Dedifferentiated amniotic fluid mesenchymal stem cell (primary cell): ENCODE measurements at regions not wholly inside any gene's neighbourhood (a gene's known extent, or its start where the extent isn't known, plus 50 kb on each side); places are given as distances from the start of the nearest gene placed in this dataset.

Experiments used
- DNase-seq: peaks from one replicate; pipeline ENCODE4 v3.0.0-alpha.2; 2016; ENCODE audit errors: extremely low spot score

DNA sequence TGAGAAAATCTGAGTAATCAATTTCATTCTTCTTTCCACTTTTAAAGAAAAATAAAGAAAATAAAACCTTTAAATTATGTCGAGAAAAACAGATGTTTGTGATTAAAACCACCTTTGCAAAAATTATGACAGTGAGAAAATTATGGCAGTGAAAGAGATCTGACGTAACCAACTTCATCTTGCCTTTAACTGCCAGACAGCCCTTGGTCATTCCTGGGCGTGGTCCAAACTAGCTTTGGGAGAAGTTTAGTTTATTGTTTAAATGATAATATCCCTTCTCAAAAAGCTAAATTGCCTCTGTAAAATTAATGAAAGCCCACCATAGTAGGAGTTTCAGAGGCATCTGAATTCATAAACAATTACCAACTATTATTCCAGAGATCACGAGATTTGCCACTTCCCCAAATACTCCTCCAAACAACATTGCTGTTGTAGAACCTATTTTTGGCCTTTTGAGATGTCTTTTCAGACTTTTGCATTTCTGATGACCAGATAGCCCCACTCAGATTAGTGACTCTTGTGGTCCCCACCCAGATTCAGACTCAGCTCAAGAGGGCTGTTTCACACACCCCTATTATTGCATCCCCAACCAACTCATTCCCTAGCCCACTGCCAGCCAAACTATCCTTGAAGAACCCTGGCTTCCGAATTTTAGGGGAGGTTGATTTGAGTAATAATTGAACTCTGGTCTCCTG lies 664.4 kb upstream of the CBLB start:
- DNase-seq, result no peak

DNA sequence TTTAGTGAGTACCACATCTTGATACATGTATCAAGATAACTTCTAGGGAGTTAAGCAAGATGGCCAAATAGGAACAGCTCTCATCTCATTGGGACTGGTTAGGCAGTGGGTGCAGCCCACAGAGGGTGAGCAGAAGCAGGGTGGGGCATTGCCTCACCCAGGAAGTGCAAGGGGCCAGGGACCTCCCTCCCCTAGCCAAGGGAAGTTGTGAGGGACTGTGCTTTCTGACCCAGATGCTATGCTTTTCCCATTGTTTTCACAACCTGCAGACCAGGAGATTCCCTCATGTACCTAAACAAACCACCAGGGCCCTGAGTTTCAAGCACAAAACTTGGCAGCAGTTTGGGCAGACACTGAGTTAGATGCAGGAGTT lies 665.0 kb upstream of the CBLB start:
- no peak for DNase-seq

DNA sequence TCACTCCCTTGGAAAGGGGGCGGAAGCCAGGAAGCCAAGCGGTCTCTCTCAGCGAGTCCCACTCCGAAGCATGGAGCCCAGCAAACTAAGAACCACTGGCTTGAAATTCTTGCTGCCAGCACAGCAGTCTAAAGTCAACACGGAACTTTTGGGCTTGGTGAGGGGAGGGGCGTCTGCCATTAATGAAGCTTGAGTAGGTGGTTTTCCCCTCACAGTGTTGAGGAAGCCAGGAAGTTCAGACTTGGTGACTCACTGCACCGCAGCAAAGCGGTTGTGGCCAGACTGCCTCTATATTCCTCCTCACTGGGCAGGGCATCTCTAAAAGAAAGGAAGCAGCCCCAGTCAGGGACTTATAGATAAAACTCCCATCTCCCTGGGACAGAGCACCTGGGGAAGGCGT lies 665.4 kb upstream of the CBLB start:
- DNase-seq, result no peak

GRCh38 chr3:106540743-106541142 lies 671.9 kb upstream of the CBLB start:
- no peak for DNase-seq

DNA sequence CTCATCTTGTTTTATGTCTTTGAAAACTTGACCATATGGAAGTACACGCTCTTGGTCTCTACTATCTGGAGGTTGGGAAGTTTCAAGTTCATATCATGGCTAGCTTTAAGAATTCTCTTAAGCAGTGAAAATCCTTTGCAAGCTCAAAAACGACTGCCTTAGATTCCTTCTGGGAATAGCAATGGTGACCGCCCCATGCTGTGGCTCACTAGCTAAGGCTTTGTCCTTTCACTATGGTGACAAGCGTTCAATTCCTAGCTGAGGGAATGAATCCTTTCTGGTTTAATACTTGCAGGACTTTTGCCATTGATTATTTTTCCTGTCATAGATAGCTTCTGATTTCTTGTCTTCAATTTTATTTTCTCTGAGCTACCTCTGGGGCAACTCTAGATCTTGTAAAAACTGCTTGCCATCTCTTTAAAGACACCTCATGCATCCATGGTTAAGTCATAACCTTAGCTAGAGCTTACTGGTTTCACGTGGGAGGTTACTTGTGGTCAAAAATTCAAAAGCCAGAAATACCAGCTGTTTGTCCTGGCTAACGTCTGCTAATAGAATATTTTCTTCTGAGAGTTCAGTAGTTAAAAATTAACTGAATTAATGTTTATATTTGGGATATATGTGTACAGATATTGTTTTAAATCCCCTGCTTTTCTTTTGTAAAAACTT lies 673.4 kb upstream of the CBLB start:
- DNase-seq, result no peak

- no peak for DNase-seq
These were observed 683.7 kb upstream of the CBLB start for GRCh38 chr3:106552351-106553043.

DNA sequence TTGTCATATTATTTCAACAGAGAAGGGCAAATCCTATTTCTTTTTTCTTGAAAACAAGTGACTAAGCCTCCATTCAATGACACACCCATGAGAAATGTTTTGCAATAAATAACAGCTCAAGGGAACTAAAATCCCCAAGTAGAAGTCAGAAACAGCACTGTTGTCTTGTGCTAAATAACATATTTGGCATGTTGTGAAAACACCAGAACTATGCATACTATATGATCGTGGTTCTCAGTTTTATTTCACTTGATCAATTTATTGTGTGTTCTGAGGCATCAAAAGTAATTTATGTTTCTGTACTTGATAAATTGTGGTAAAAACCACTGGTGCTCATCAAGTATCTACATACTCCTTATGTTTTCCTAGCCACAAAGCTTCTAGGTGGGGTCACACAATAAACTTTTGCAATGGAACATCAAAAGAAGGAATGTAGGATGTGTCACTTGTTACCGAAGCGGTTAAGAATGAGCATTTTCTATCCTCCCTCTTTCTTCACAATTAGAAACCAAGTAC lies 691.7 kb upstream of the CBLB start:
- peak; percentile 82 for DNase-seq

- no peak for DNase-seq
These were observed 697.5 kb upstream of the CBLB start for GRCh38 chr3:106566277-106566676.

GRCh38 chr3:106570426-106570825 lies 701.6 kb upstream of the CBLB start:
- no peak for DNase-seq

DNA sequence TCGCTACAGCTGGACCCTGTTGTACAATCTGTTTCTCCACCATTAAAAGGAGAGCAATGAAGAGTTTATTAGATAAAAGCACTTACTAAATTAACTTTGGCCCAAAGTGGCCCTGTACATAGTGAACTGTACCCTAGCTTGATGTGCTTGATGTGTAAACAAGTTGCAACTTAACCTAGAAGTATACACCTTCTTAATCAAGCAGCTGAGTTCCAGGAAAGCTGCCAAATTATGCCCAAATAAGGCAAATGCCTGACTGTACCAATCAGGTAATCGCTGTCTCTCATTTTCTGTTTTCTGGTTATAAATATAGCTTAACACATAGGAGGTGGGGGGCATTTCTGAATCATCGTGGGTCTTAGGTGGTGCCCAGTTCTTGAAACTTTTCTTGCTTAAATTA lies 704.8 kb upstream of the CBLB start:
- DNase-seq, result no peak

DNA sequence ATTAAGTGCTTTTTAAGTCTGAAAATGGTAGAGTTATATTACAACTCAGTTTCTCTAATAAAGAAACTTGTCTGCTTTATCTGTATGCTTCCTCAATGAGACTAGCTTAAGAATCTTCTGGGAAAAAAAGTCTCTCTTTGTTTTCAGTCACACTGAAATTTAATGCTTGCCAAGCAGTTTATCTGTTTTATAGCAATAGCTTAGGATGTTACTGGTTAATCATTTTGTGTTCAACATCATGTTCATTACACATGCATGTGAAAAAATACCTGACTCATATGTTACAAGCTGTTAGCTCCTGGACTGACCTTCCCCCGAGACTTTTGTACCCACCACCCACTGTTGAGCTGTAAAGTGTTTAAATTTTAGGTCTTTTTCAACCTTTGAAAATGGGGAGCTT lies 706.2 kb upstream of the CBLB start:
- no peak for DNase-seq

DNA sequence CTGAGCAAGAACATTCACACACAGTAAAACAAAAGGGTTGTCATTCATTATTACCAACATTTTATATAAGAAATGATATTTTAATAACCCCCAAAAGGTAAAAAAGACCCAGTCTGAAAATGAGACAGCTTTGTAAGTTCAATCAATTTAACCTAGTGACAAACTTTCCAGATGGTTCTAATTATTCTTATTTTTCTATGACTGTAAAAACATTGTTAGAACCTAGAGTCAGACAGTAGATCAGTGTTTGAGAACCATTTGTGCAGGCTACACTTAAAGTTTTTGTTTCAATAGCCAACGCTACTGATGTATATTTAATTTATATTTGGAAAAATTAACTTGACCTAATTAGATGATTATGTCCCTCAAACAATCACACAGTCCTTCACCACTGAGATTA lies 708.4 kb upstream of the CBLB start:
- DNase-seq, result no peak

DNA sequence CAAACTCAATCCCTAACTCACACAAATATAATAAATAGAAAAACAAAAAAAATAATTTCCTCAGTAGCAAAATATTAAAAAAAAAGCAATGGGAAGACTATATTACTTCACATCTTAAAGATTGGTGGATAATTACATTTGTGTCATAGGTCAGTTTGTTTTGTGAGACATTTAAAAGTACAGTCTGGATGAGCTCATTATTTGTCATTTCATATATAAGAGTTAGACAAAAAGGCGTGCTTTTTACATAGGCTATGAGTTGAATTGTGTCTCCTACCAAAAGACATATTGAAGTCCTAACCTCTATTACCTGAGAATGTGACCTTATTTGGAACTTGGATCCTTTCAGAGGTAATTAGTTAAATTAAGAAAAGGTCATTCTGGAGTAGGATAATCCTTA lies 710.1 kb upstream of the CBLB start:
- DNase-seq, result no peak

DNA sequence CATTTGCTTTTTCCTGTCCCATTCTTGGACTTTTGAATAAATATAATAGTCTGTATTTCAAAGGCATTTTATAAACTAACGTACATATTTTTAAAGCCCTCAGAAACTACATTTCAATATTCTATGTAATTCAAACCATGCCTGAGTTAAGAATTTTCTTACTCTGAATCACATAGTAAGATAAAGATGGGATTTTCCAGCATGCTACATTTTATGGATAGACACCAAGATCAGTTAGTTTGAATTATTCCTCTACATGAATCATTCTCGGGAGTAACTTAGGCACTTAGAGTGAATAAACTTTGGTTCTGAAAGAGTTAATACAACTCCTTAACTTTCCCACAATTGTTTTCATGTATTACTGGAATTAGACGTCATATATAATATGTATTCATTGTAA lies 713.3 kb upstream of the CBLB start:
- DNase-seq, result peak; percentile 44

DNA sequence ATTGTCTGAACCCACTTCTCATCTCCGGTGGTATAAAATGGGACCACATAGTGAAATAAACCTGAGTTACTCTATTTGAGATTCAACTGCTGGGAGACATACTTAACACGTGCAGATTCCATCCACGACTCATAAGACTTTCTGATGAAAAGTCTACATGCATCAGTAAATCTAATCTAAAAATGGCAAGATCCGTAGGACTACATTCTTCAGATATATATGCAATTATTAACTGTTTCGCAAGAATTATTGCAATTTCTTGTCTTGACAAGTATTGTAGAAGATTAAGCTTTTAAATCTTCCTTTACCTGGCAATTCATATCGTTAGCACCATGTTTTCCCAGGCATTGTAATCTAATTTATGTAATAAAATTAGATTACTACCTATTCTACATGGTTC lies 718.7 kb upstream of the CBLB start:
- DNase-seq, result no peak

- no peak for DNase-seq
These were observed 719.9 kb upstream of the CBLB start for GRCh38 chr3:106588739-106589138.

GRCh38 chr3:106589311-106589942 lies 720.6 kb upstream of the CBLB start:
- no peak for DNase-seq

DNA sequence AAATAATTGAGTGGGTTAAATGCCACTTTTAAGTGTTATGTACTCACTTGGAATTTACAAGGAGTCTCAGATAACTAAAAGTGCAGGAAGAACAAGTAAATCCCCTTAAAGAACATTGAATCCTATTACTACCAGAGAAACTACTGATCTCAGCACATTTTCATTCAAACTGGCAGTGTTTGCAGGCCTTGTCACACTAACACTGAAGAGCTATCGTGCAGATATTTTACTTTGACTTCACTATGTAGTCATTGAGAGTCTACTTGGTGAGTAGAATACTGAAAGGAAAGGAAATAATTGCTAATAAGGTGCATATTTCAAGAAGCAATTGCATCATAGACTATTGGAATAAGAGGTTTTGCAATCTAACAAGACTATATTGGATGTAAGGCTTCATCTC lies 721.4 kb upstream of the CBLB start:
- no peak for DNase-seq

- no peak for DNase-seq
These were observed 724.6 kb upstream of the CBLB start for GRCh38 chr3:106593381-106593780.

DNA sequence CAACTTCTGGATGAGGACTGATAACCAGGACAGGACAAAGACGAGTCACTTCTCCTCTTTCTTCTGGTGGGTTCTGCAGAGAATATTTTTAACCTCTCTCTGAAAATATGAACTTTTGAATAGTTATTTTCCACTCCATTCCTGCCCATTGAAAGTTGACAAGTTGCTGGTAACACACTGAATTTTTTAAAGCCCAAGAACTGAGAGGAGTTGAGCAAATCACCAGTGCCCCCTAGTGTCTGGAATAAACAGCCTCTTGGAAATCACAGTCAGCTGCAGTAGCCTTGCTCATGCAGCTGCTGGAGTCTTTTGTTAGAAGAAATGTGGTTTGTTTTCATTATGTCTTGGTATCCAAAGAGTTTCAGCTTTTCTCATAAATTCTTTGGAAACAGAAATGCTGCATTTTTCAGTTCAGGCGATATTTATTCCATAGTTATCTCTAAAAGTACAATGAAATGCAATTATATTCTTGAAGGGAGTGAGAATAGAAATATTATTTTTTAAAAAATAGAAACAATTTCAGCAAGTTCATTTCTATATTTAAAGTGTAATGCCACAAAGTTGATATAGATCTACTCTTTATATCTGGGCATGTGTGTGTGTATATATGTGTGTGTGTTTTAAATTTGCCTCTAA lies 741.0 kb upstream of the CBLB start:
- DNase-seq, result peak; percentile 94

DNA sequence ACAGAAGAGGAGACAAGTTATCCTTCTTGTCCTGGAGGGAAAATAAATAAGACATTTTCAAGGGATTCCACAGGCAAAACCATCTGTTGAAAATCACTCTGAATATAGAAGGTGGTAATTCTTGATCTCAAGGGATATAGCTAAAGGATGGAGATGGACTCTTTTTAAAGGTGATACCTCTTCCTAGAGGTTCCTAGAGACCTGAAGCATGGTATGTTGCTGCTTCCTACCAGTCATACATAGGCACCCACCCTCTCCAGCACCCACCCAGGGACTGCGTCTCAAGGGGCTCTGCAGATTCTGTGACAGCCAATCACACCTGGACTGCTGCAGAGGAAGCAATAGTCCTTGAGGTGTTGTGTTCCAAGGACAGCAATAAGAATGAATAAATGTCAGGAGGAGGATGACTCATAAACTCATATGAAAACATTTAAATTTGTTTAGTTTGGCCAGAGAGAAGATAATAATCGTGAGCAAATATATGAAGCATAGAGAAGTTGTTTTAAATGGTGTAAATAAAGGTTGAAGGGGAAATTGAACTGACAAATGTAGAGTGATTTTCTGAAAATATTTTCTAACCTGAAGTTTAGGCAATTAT lies 741.6 kb upstream of the CBLB start:
- DNase-seq, result no peak

GRCh38 chr3:106611116-106611515 lies 742.3 kb upstream of the CBLB start:
- no peak for DNase-seq
